ENCODE measurements at regions not wholly inside any gene's neighbourhood (a gene's known extent, or its start where the extent isn't known, plus 50 kb on each side); places are given as distances from the start of the nearest gene placed in this dataset.

GRCh38 chr2:226327830-226328229 lies 471.8 kb downstream of the IRS1 start:
- TF ChIP-seq CTCF (IDR thresholded peaks at IDR 0.05), result no peak
- TF ChIP-seq POLR2AphosphoS5 (IDR thresholded peaks at IDR 0.05), result no peak
- no peak for TF ChIP-seq POLR2A (IDR thresholded peaks at IDR 0.05)
